ENCODE measurements at regions not wholly inside any gene's neighbourhood (a gene's known extent, or its start where the extent isn't known, plus 50 kb on each side); places are given as distances from the start of the nearest gene placed in this dataset.

DNA sequence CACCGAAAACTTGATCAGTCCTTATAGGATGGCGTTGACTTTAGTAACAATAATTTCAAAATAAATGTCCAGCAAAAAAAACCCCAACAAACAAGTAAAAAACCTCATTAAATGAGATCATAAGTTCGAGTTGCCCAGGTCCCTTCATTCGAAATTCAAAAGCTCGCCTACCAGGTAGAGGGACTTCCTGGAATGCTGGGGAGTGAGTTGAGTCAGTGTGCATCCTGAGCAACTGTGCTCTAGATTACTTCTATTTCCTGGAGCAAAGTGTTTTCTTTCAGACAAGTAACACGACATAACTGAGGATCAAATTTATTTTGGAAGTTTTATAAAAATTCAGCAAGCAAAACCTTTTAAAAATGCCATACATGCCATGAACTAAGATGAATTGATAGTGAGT lies 511.9 kb upstream of the CITED2 start:
- TF ChIP-seq, protein P1, sequence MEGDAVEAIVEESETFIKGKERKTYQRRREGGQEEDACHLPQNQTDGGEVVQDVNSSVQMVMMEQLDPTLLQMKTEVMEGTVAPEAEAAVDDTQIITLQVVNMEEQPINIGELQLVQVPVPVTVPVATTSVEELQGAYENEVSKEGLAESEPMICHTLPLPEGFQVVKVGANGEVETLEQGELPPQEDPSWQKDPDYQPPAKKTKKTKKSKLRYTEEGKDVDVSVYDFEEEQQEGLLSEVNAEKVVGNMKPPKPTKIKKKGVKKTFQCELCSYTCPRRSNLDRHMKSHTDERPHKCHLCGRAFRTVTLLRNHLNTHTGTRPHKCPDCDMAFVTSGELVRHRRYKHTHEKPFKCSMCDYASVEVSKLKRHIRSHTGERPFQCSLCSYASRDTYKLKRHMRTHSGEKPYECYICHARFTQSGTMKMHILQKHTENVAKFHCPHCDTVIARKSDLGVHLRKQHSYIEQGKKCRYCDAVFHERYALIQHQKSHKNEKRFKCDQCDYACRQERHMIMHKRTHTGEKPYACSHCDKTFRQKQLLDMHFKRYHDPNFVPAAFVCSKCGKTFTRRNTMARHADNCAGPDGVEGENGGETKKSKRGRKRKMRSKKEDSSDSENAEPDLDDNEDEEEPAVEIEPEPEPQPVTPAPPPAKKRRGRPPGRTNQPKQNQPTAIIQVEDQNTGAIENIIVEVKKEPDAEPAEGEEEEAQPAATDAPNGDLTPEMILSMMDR (conservative IDR thresholded peaks at IDR 0.05; ENCODE audit: low read depth, low read length), result no peak
- H3K4me3 ChIP-seq (ENCODE audit: low read length), result no peak overlapping the region
- DNase-seq (ENCODE audit: low read depth), result no peak

- no peak for DNase-seq (ENCODE audit: low read depth)
- H3K4me3 ChIP-seq (ENCODE audit: low read length), result no peak overlapping the region
- TF ChIP-seq, protein P1 (conservative IDR thresholded peaks at IDR 0.05; ENCODE audit: low read depth, low read length), result no peak
Observed at GRCh38 chr6:139885909-139886308, 511.5 kb upstream of the CITED2 start.

DNA sequence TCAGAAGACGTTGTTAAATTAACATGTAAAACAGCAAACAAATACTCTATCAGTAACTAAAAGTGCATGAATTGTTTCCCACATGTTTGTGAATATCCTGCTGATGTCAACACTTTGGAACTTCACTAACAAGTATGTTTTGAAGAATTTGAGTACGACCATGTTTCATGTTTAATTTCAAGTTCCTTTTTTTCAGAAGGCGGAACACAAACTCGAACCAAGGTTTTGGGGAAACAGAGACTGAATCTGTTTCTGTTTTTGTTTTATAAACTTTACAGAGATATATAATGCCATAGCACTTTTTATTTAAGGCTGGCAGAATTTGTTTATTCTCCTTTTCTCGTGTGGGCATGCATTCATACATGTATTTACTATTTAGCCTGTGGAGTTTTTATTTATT lies 509.3 kb upstream of the CITED2 start:
- TF ChIP-seq, protein P1 (conservative IDR thresholded peaks at IDR 0.05; ENCODE audit: low read depth, low read length), result no peak
- DNase-seq (ENCODE audit: low read depth), result no peak
- H3K4me3 ChIP-seq (ENCODE audit: low read length), result no peak overlapping the region

DNA sequence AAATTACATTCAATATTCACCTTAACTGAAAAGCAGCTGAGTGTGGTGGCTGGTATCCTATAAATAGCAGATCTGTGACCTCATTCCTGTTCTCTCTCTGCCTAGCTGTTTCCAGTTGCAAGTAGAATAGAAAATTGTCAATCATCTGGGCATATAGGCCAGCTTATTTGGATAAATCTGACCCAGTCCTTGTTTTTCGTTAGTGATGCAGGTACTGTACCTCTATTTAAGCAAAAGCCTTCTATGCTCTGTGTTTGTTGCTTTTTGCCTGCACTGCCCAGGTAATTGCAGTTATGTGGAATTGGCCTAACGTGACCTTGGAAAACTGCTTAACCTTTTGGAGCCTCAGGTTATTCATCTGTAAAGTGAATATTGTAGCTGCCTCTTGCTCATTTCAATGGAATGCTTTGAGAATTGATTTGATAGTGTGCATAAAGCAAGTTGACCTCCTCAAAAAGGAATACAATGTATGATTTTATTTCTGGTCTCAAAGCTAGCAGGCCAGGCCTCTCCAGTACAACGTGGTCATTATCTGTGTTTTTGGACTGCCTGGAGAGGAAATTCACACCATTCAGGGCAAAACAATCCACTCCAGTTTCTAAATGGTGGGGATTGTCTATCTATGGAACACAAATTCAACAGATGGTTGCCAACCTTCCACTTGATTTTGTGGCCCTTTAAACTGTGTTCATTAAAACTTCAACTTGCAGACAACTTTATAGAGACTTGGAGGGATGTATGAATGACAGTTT lies 508.7 kb upstream of the CITED2 start:
- TF ChIP-seq, protein P1 (conservative IDR thresholded peaks at IDR 0.05; ENCODE audit: low read depth, low read length), result no peak
- peak; percentile 59 for DNase-seq (ENCODE audit: low read depth)
- H3K4me3 ChIP-seq (ENCODE audit: low read length), result no peak overlapping the region

- no peak overlapping the region for H3K4me3 ChIP-seq (ENCODE audit: low read length)
- TF ChIP-seq, protein P1 (conservative IDR thresholded peaks at IDR 0.05; ENCODE audit: low read depth, low read length), result no peak
- DNase-seq (ENCODE audit: low read depth), result peak; percentile 44
Observed at GRCh38 chr6:139882234-139882633, 507.8 kb upstream of the CITED2 start.

DNA sequence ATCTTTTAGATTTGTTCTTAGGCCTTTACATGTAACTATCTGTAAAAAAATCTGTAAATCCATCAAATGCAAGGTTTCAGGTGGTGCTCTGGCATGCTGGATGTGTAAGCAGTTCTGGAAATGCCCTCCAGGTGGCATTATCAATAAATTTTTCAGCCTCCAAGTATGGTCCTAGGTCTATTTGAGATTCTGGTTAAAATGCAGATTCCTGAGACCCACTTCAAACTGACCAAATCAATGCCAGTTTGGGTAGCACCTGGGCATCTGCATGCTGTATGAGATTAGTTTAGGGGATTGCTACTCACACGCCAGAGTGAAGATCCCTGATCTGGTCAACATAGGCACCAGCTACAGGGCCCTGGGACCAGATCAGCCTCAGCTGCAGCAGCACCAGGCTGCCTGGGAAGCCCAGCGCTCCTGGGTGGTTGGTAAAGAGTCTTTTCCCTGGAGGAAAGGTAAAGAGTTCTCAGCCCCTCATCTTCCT lies 507.3 kb upstream of the CITED2 start:
- no peak overlapping the region for H3K4me3 ChIP-seq (ENCODE audit: low read length)
- no peak for DNase-seq (ENCODE audit: low read depth)
- TF ChIP-seq, protein P1 (conservative IDR thresholded peaks at IDR 0.05; ENCODE audit: low read depth, low read length), result peak; percentile 63

GRCh38 chr6:139881236-139881635 lies 506.8 kb upstream of the CITED2 start:
- TF ChIP-seq, protein P1 (conservative IDR thresholded peaks at IDR 0.05; ENCODE audit: low read depth, low read length), result no peak
- H3K4me3 ChIP-seq (ENCODE audit: low read length), result no peak overlapping the region
- no peak for DNase-seq (ENCODE audit: low read depth)
